Nephron progenitor cell (in vitro differentiated cells): ENCODE measurements at regions not wholly inside any gene's neighbourhood (a gene's known extent, or its start where the extent isn't known, plus 50 kb on each side); places are given as distances from the start of the nearest gene placed in this dataset.

Source experiments
- DNase-seq: peaks from one replicate; pipeline ENCODE4 v3.0.0; 2021
- H3K27ac Mint-ChIP-seq: 2 replicates; pipeline ENCODE4 v1.8.0; 2021; ENCODE audit warnings: mild to moderate bottlenecking, moderate library complexity, mixed read lengths
- H3K27me3 Mint-ChIP-seq: 2 replicates; pipeline ENCODE4 v1.8.0; 2021; ENCODE audit warnings: mild to moderate bottlenecking, low read depth, mixed read lengths; ENCODE audit not compliant: poor library complexity
- H3K36me3 Mint-ChIP-seq: 2 replicates; pipeline ENCODE4 v1.8.0; 2021; ENCODE audit warnings: low read depth, mixed read lengths
- H3K4me1 Mint-ChIP-seq: 2 replicates; pipeline ENCODE4 v1.8.0; 2021; ENCODE audit warnings: mixed read lengths
- H3K4me3 Mint-ChIP-seq: 2 replicates; pipeline ENCODE4 v1.8.0; 2021; ENCODE audit warnings: mild to moderate bottlenecking, moderate library complexity, mixed read lengths
- H3K9me3 Mint-ChIP-seq: 2 replicates; pipeline ENCODE4 v1.8.0; 2021; ENCODE audit warnings: mild to moderate bottlenecking, moderate library complexity, mixed read lengths
- CTCF ChIP-seq: fragments of 200-600 bp; sonication (generic); IDR thresholded peaks from 2 replicates; pipeline ENCODE4 v1.5.0; 2021; ENCODE audit warnings: antibody characterized with exemption

GRCh38 chr7:71005109-71005508 is 126.8 kb upstream of the GALNT17 start:
- H3K9me3 Mint-ChIP-seq = peaks cover 5% of the 10 kb centered on the region
- no peak overlapping the region for H3K27ac Mint-ChIP-seq
- peaks cover 15% of the 10 kb centered on the region for H3K27me3 Mint-ChIP-seq
- no peaks in the 10 kb centered on the region for H3K36me3 Mint-ChIP-seq
- no peaks in the 10 kb centered on the region for H3K4me1 Mint-ChIP-seq
- no peak overlapping the region for H3K4me3 Mint-ChIP-seq
- TF ChIP-seq CTCF = no peak
- no peak for DNase-seq

GRCh38 chr7:71009636-71010035 is 122.3 kb upstream of the GALNT17 start:
- Mint-ChIP-seq H3K27ac (no peak overlapping the region), H3K4me1 (no peaks in the 10 kb centered on the region), H3K36me3 (no peaks in the 10 kb centered on the region), H3K27me3 (peaks cover 20% of the 10 kb centered on the region), H3K4me3 (no peak overlapping the region), H3K9me3 (no peaks in the 10 kb centered on the region)
- no peak for DNase-seq
- TF ChIP-seq CTCF = no peak

- no peak for TF ChIP-seq CTCF
- H3K4me3 Mint-ChIP-seq = no peak overlapping the region
- H3K27ac Mint-ChIP-seq = no peak overlapping the region
- peaks cover 4% of the 10 kb centered on the region for H3K9me3 Mint-ChIP-seq
- no peaks in the 10 kb centered on the region for H3K36me3 Mint-ChIP-seq
- no peak for DNase-seq
- peaks cover 4% of the 10 kb centered on the region for H3K4me1 Mint-ChIP-seq
- peaks cover 22% of the 10 kb centered on the region for H3K27me3 Mint-ChIP-seq
These were observed 116.6 kb upstream of the GALNT17 start for GRCh38 chr7:71015252-71015900.

DNA sequence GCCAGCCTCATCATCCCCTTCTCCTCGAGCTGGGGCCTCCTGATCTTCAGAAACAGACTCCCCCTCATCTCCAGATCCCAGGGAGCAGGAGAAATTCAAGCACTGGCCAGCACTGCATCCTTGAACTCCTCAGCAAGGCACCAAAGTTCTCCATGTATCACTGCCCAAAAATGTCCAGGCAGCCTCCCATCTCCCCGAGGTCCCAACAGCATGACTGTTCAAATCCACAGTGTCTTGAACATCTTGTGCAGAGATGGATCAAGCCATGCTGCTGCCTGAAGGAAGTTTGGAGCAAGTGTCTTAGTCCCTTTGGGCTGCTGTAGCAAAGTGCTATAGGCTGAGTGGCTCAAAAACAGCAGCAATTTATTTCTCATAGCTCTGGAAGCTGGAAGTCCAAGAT is 115.5 kb upstream of the GALNT17 start:
- no peak for TF ChIP-seq CTCF
- peaks cover 22% of the 10 kb centered on the region for H3K27me3 Mint-ChIP-seq
- peaks cover 4% of the 10 kb centered on the region for H3K4me1 Mint-ChIP-seq
- H3K27ac Mint-ChIP-seq = peak overlapping the region; percentile 7
- no peak for DNase-seq
- peaks cover 4% of the 10 kb centered on the region for H3K9me3 Mint-ChIP-seq
- no peaks in the 10 kb centered on the region for H3K36me3 Mint-ChIP-seq
- no peak overlapping the region for H3K4me3 Mint-ChIP-seq

GRCh38 chr7:71017602-71018001 is 114.3 kb upstream of the GALNT17 start:
- no peak for TF ChIP-seq CTCF
- DNase-seq = no peak
- Mint-ChIP-seq H3K36me3 (no peaks in the 10 kb centered on the region), H3K27ac (no peak overlapping the region), H3K9me3 (peaks cover 4% of the 10 kb centered on the region), H3K27me3 (peaks cover 22% of the 10 kb centered on the region), H3K4me1 (peaks cover 4% of the 10 kb centered on the region), H3K4me3 (no peak overlapping the region)

GRCh38 chr7:71019706-71020105 is 112.2 kb upstream of the GALNT17 start:
- TF ChIP-seq CTCF = no peak
- H3K27me3 Mint-ChIP-seq = peaks cover 20% of the 10 kb centered on the region
- H3K9me3 Mint-ChIP-seq = peaks cover 4% of the 10 kb centered on the region
- H3K4me1 Mint-ChIP-seq = peaks cover 4% of the 10 kb centered on the region
- H3K36me3 Mint-ChIP-seq = no peaks in the 10 kb centered on the region
- no peak for DNase-seq
- no peak overlapping the region for H3K27ac Mint-ChIP-seq
- H3K4me3 Mint-ChIP-seq = no peak overlapping the region
